WTC11 (cell line): ENCODE measurements at regions not wholly inside any gene's neighbourhood (a gene's known extent, or its start where the extent isn't known, plus 50 kb on each side); places are given as distances from the start of the nearest gene placed in this dataset.

Experiments used
- ATAC-seq: fragments of 200-7000 bp; cut with Tn5 transposase; 2 replicates; pipeline ENCODE4 v1.10.0; 2021; ENCODE audit warnings: mild to moderate bottlenecking, moderate library complexity
- CTCF ChIA-PET: fragments of 300-600 bp; sonication (Branson Sonifier 250); formaldehyde crosslinking; loops from one replicate; lab custom pipeline; 2021; ENCODE audit warnings: antibody characterized with exemption; lab: Charles Lee
- POLR2A ChIA-PET: fragments of 350-600 bp; sonication (Branson Sonifier 250); formaldehyde crosslinking; loops from one replicate; lab custom pipeline; 2021; ENCODE audit warnings: antibody characterized with exemption; lab: Charles Lee
- DNase-seq: peaks from one replicate; pipeline ENCODE4 v3.0.0; 2021; ENCODE audit warnings: low spot score
- H3K27ac Mint-ChIP-seq: 2 replicates; pipeline ENCODE4 v1.8.0; 2021; ENCODE audit warnings: mixed read lengths
- H3K27me3 Mint-ChIP-seq: 2 replicates; pipeline ENCODE4 v1.8.0; 2021; ENCODE audit warnings: low read depth, mild to moderate bottlenecking, moderate library complexity, mixed read lengths
- H3K36me3 Mint-ChIP-seq: 2 replicates; pipeline ENCODE4 v1.8.0; 2021; ENCODE audit warnings: mixed read lengths
- H3K4me1 Mint-ChIP-seq: 2 replicates; pipeline ENCODE4 v1.8.0; 2022; ENCODE audit warnings: mixed read lengths
- H3K4me3 Mint-ChIP-seq: 2 replicates; pipeline ENCODE4 v1.8.0; 2021; ENCODE audit warnings: mild to moderate bottlenecking, moderate library complexity, mixed read lengths
- H3K9me3 Mint-ChIP-seq: 2 replicates; pipeline ENCODE4 v1.8.0; 2021; ENCODE audit warnings: mixed read lengths
- CREM ChIP-seq: sonication (generic); formaldehyde crosslinking; IDR thresholded peaks from 2 replicates; pipeline ENCODE4 v1.8.1; 2022; ENCODE audit warnings: mild to moderate bottlenecking, missing genetic modification reagents, moderate library complexity
- ESRRA ChIP-seq: sonication (generic); formaldehyde crosslinking; IDR thresholded peaks from 2 replicates; pipeline ENCODE4 v1.8.1; 2022; ENCODE audit warnings: mild to moderate bottlenecking, missing genetic modification reagents, borderline replicate concordance
- GTF2I ChIP-seq: fragments of 250-450 bp; sonication (Bioruptor Pico); conservative IDR thresholded peaks from 2 replicates; pipeline ENCODE4 v1.4.0; 2021; ENCODE audit warnings: mild to moderate bottlenecking
- KAT7 ChIP-seq: sonication (generic); formaldehyde crosslinking; IDR thresholded peaks from 2 replicates; pipeline ENCODE4 v1.8.1; 2023; ENCODE audit warnings: missing genetic modification reagents, mild to moderate bottlenecking, borderline replicate concordance
- ZBTB21 ChIP-seq: sonication (generic); formaldehyde crosslinking; IDR thresholded peaks from 2 replicates; pipeline ENCODE4 v1.8.1; 2023; ENCODE audit warnings: mild to moderate bottlenecking, missing genetic modification reagents, borderline replicate concordance
- ZNF121 ChIP-seq: sonication (generic); formaldehyde crosslinking; IDR thresholded peaks from 2 replicates; pipeline ENCODE4 v1.8.0; 2023; ENCODE audit warnings: missing genetic modification reagents
- ZNF317 ChIP-seq: sonication (generic); formaldehyde crosslinking; IDR thresholded peaks from 2 replicates; pipeline ENCODE4 v1.8.1; 2023; ENCODE audit warnings: low read depth, mild to moderate bottlenecking, moderate library complexity, missing genetic modification reagents, borderline replicate concordance
- ZNF416 ChIP-seq: fragments of 250-450 bp; sonication (Bioruptor Pico); IDR thresholded peaks from 2 replicates; pipeline ENCODE4 v1.9.0; 2021; ENCODE audit warnings: mild to moderate bottlenecking, inconsistent platforms
- TF ChIP-seq, protein P1 (sequence below): sonication (generic); formaldehyde crosslinking; IDR thresholded peaks from 2 replicates; pipeline ENCODE4 v1.8.0; 2022; ENCODE audit warnings: missing genetic modification reagents
- TF ChIP-seq, protein P2 (sequence below): sonication (generic); formaldehyde crosslinking; conservative IDR thresholded peaks from 2 replicates; pipeline ENCODE4 v1.8.1; 2022; ENCODE audit warnings: mild to moderate bottlenecking, missing genetic modification reagents
- TF ChIP-seq, protein P3 (sequence below): sonication (generic); formaldehyde crosslinking; IDR thresholded peaks from 2 replicates; pipeline ENCODE4 v1.8.1; 2022; ENCODE audit warnings: low read depth, missing genetic modification reagents, borderline replicate concordance
- TF ChIP-seq, protein P4 (sequence below): sonication (generic); formaldehyde crosslinking; IDR thresholded peaks from 2 replicates; pipeline ENCODE4 v1.8.1; 2023; ENCODE audit warnings: mild to moderate bottlenecking, missing genetic modification reagents, moderate library complexity
- TF ChIP-seq, protein P5 (sequence below): sonication (generic); formaldehyde crosslinking; conservative IDR thresholded peaks from 2 replicates; pipeline ENCODE4 v1.8.1; 2023; ENCODE audit warnings: mild to moderate bottlenecking, low read depth, missing genetic modification reagents, moderate library complexity
- TF ChIP-seq, protein P6 (sequence below): sonication (generic); formaldehyde crosslinking; IDR thresholded peaks from 2 replicates; pipeline ENCODE4 v1.8.1; 2023; ENCODE audit warnings: mild to moderate bottlenecking, missing genetic modification reagents
- TF ChIP-seq, protein P7 (sequence below): sonication (generic); formaldehyde crosslinking; IDR thresholded peaks from 2 replicates; pipeline ENCODE4 v1.8.0; 2023; ENCODE audit warnings: missing genetic modification reagents, mild to moderate bottlenecking, borderline replicate concordance

DNA sequence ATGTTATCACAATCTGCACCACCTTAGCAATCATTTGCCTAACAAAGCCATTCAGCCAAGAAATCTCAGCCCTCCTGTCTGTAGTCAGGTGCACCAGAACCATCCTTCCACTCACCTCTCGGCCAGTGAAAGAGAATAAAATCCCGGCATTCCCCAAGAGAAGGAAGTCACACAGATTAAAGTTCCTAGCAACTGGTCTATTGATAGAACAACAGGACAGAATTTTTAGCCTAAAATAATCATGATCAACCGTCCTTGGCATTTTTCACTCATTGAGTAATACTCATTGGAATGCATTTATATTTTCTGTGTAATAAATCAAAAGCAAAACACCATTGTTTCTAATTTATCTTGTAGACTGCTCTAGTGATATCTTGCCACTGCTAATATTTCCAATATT is 85.7 kb upstream of the CDH4 start:
- peaks cover 3% of the 10 kb centered on the region for H3K36me3 Mint-ChIP-seq
- TF ChIP-seq ZNF121 (CRISPR knock-in tag) (no peak), CREM (CRISPR knock-in tag) (no peak), ZNF416 (CRISPR knock-in tag) (no peak), ZNF317 (no peak)
- TF ChIP-seq, protein P1, sequence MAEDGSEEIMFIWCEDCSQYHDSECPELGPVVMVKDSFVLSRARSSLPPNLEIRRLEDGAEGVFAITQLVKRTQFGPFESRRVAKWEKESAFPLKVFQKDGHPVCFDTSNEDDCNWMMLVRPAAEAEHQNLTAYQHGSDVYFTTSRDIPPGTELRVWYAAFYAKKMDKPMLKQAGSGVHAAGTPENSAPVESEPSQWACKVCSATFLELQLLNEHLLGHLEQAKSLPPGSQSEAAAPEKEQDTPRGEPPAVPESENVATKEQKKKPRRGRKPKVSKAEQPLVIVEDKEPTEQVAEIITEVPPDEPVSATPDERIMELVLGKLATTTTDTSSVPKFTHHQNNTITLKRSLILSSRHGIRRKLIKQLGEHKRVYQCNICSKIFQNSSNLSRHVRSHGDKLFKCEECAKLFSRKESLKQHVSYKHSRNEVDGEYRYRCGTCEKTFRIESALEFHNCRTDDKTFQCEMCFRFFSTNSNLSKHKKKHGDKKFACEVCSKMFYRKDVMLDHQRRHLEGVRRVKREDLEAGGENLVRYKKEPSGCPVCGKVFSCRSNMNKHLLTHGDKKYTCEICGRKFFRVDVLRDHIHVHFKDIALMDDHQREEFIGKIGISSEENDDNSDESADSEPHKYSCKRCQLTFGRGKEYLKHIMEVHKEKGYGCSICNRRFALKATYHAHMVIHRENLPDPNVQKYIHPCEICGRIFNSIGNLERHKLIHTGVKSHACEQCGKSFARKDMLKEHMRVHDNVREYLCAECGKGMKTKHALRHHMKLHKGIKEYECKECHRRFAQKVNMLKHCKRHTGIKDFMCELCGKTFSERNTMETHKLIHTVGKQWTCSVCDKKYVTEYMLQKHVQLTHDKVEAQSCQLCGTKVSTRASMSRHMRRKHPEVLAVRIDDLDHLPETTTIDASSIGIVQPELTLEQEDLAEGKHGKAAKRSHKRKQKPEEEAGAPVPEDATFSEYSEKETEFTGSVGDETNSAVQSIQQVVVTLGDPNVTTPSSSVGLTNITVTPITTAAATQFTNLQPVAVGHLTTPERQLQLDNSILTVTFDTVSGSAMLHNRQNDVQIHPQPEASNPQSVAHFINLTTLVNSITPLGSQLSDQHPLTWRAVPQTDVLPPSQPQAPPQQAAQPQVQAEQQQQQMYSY (CRISPR knock-in tag) = no peak
- TF ChIP-seq, protein P2, sequence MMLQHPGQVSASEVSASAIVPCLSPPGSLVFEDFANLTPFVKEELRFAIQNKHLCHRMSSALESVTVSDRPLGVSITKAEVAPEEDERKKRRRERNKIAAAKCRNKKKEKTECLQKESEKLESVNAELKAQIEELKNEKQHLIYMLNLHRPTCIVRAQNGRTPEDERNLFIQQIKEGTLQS = no peak
- TF ChIP-seq, all 79 proteins: peak for 0
- ChIA-PET POLR2A (no interaction called here), CTCF (no interaction called here)
- Mint-ChIP-seq H3K27me3 (peaks cover 69% of the 10 kb centered on the region), H3K4me3 (no peak overlapping the region), H3K9me3 (peaks cover 11% of the 10 kb centered on the region), H3K4me1 (peaks cover 31% of the 10 kb centered on the region), H3K27ac (no peak overlapping the region)
- ATAC-seq (no peak), DNase-seq (no peak)

DNA sequence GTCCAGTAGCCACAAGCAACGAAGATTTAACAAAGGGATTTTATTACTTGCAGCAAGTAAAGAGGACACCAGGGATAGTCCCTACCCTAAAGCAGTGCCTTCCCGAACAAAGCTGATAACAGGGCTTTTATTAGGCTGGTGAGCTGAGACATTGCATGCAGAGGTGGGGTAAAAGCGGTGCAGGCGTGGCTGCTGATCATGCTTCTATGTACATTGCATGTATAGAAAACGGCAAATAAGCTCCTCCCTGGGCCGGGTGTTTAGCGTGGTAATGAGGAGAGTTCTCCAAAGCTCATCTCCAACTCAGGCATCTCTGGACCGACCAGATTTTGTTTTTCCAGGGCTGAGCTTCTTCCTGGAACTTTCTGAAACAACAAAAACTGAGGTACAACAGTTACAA is 83.5 kb upstream of the CDH4 start:
- DNase-seq = no peak
- H3K9me3 Mint-ChIP-seq = peaks cover 9% of the 10 kb centered on the region
- TF ChIP-seq, protein P3, sequence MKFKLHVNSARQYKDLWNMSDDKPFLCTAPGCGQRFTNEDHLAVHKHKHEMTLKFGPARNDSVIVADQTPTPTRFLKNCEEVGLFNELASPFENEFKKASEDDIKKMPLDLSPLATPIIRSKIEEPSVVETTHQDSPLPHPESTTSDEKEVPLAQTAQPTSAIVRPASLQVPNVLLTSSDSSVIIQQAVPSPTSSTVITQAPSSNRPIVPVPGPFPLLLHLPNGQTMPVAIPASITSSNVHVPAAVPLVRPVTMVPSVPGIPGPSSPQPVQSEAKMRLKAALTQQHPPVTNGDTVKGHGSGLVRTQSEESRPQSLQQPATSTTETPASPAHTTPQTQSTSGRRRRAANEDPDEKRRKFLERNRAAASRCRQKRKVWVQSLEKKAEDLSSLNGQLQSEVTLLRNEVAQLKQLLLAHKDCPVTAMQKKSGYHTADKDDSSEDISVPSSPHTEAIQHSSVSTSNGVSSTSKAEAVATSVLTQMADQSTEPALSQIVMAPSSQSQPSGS (CRISPR knock-in tag) = no peak
- TF ChIP-seq GTF2I (CRISPR knock-in tag) (no peak), ZBTB21 (CRISPR knock-in tag) (no peak), KAT7 (CRISPR knock-in tag) (no peak), ESRRA (CRISPR knock-in tag) (no peak)
- TF ChIP-seq, protein P4, sequence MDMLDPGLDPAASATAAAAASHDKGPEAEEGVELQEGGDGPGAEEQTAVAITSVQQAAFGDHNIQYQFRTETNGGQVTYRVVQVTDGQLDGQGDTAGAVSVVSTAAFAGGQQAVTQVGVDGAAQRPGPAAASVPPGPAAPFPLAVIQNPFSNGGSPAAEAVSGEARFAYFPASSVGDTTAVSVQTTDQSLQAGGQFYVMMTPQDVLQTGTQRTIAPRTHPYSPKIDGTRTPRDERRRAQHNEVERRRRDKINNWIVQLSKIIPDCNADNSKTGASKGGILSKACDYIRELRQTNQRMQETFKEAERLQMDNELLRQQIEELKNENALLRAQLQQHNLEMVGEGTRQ (CRISPR knock-in tag) = no peak
- TF ChIP-seq, protein P5, sequence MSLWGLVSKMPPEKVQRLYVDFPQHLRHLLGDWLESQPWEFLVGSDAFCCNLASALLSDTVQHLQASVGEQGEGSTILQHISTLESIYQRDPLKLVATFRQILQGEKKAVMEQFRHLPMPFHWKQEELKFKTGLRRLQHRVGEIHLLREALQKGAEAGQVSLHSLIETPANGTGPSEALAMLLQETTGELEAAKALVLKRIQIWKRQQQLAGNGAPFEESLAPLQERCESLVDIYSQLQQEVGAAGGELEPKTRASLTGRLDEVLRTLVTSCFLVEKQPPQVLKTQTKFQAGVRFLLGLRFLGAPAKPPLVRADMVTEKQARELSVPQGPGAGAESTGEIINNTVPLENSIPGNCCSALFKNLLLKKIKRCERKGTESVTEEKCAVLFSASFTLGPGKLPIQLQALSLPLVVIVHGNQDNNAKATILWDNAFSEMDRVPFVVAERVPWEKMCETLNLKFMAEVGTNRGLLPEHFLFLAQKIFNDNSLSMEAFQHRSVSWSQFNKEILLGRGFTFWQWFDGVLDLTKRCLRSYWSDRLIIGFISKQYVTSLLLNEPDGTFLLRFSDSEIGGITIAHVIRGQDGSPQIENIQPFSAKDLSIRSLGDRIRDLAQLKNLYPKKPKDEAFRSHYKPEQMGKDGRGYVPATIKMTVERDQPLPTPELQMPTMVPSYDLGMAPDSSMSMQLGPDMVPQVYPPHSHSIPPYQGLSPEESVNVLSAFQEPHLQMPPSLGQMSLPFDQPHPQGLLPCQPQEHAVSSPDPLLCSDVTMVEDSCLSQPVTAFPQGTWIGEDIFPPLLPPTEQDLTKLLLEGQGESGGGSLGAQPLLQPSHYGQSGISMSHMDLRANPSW (CRISPR knock-in tag) = no peak
- TF ChIP-seq, protein P6, sequence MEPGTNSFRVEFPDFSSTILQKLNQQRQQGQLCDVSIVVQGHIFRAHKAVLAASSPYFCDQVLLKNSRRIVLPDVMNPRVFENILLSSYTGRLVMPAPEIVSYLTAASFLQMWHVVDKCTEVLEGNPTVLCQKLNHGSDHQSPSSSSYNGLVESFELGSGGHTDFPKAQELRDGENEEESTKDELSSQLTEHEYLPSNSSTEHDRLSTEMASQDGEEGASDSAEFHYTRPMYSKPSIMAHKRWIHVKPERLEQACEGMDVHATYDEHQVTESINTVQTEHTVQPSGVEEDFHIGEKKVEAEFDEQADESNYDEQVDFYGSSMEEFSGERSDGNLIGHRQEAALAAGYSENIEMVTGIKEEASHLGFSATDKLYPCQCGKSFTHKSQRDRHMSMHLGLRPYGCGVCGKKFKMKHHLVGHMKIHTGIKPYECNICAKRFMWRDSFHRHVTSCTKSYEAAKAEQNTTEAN (CRISPR knock-in tag) = no peak
- TF ChIP-seq, protein P7, sequence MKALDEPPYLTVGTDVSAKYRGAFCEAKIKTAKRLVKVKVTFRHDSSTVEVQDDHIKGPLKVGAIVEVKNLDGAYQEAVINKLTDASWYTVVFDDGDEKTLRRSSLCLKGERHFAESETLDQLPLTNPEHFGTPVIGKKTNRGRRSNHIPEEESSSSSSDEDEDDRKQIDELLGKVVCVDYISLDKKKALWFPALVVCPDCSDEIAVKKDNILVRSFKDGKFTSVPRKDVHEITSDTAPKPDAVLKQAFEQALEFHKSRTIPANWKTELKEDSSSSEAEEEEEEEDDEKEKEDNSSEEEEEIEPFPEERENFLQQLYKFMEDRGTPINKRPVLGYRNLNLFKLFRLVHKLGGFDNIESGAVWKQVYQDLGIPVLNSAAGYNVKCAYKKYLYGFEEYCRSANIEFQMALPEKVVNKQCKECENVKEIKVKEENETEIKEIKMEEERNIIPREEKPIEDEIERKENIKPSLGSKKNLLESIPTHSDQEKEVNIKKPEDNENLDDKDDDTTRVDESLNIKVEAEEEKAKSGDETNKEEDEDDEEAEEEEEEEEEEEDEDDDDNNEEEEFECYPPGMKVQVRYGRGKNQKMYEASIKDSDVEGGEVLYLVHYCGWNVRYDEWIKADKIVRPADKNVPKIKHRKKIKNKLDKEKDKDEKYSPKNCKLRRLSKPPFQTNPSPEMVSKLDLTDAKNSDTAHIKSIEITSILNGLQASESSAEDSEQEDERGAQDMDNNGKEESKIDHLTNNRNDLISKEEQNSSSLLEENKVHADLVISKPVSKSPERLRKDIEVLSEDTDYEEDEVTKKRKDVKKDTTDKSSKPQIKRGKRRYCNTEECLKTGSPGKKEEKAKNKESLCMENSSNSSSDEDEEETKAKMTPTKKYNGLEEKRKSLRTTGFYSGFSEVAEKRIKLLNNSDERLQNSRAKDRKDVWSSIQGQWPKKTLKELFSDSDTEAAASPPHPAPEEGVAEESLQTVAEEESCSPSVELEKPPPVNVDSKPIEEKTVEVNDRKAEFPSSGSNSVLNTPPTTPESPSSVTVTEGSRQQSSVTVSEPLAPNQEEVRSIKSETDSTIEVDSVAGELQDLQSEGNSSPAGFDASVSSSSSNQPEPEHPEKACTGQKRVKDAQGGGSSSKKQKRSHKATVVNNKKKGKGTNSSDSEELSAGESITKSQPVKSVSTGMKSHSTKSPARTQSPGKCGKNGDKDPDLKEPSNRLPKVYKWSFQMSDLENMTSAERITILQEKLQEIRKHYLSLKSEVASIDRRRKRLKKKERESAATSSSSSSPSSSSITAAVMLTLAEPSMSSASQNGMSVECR = no peak
- TF ChIP-seq, all 79 proteins: peak for 0
- no peak for ATAC-seq
- H3K36me3 Mint-ChIP-seq = peaks cover 3% of the 10 kb centered on the region
- ChIA-PET POLR2A (no interaction called here), CTCF (interaction anchor here (1.7 to 2.1 kb wide), 2 partner anchors 60 to 317 kb away, joined by 5 to 12 read pairs; no protein-coding TSS in a partner anchor)
- peaks cover 34% of the 10 kb centered on the region for H3K4me1 Mint-ChIP-seq
- H3K27me3 Mint-ChIP-seq = peaks cover 60% of the 10 kb centered on the region
- no peak overlapping the region for H3K4me3 Mint-ChIP-seq
- no peak overlapping the region for H3K27ac Mint-ChIP-seq
